NCI-H1105 (cell line): ENCODE measurements at regions not wholly inside any gene's neighbourhood (a gene's known extent, or its start where the extent isn't known, plus 50 kb on each side); places are given as distances from the start of the nearest gene placed in this dataset.
"Not testable (repeated sequence)": the region's sequence is repeated elsewhere in the genome, so short reads cannot be mapped to it uniquely, and the experiment has no call there.

Experiments used
- DNase-seq: peaks from one replicate; lab custom pipeline; 2025; lab: John Stamatoyannopoulos, UW

DNA sequence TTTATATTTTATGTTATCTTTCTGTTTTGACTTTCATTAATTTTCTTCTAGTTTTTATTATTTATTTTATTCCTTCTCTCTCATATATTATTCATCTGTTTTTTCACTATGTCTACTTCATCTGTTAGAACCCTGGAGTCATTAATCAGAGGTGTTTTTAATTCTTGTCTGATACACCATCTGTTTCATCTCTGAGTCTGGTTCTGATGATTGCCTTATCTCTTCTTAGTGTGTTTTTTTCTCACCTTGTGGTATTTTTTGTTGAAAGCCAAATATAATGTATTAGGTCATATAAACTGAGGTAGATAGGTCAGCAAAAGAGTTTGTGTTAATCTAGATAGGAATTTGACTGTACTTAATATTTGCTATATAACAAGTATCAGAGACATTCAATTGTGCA, 1005.7 kb upstream of the NCAM2 start:
- no peak for DNase-seq

DNA sequence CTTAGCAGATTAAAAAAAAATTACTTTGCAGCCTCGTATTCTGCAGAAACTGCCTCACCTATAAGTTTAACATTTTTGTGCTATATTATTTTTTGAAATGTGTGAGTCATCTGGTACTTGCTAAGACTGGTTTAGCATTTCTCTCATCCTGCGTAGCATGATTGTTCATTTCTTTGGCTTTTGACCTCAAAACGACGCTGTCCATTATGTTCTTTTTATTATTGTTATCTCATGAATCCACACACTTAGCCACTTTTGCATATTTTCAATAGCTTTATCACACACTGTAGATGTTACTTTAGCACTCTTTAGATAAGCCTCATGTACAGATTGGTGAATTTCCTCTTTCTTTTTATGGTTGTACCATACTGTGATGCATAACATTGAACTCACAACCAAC, 1004.9 kb upstream of the NCAM2 start:
- no peak for DNase-seq

DNA sequence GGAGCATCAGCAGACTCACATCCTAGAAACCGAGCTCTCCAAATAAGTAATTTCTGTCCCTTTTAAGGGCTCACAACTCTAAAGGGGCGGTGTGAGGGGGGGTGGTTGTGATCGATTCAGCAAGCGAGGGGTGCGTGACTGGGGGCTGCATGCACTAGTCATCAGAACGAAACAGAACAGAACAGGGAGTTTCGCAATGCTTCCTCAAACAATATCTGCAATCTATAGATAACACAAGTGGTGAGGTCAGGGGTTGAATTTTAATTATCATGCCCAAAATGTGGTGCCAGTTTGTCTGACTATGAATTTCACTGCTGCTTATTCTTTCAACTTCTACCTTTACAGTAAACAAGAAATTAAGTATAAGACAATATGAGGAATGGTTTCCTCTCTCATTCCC, 1003.0 kb upstream of the NCAM2 start:
- no peak for DNase-seq

DNA sequence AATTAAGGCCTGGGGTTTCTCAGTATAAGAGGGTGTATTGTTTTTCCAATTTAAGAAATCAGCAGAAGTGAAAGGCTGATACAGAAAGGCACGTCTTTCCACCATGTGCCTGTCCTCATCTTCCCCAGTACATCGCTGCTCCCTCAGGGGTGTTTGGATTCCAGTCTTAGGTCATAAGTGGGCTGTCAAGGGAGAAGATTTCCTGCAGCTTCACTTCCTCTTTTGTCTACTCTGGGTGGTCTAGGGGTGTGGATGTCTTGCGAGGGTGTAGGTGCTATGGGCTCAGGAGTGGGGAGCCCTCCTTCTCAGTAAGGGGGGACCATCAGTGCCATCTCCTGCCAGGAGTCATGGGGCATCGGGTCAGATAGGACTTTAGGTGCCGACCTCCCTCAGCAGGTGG, 999.8 kb upstream of the NCAM2 start:
- DNase-seq = no peak

DNA sequence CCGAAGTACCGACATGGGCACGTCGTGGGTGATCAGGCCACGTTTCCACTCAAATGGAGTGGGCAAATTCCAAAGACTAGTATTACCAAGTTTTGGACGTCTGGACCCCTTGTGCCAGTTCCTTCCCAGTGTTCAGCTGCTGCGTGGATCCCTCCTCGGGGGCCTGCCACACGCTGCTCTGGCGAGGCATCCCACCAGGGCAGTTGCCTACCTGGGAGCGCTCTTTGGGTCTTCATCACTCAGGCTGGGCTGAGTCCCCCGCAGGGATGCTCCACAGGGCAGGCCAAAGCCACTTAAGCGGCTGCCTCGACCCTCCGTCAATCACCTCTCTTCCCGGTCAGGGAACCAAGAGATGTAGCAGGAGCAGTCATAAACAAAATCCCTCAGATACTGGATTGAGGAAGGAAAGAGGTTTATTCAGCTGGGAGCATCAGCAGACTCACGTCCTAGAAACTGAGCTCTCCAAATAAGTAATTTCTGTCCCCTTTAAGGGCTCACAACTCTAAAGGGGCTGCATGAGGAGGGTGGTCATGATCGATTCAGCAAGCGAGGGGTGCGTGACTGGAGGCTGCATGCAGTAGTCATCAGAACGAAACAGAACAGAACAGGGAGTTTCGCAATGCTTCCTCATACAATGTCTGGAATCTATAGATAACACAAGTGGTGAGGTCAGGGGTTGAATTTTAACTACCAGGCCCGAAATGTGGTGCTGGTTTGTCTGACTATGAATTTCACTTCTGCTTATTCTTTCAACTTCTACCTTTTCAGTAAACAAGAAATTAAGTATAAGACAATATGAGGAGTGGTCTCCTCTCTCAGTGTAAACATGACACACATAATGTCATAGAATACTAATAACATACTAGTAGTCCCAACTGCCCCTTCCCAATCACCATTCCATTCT, 998.6 kb upstream of the NCAM2 start:
- no peak for DNase-seq

DNA sequence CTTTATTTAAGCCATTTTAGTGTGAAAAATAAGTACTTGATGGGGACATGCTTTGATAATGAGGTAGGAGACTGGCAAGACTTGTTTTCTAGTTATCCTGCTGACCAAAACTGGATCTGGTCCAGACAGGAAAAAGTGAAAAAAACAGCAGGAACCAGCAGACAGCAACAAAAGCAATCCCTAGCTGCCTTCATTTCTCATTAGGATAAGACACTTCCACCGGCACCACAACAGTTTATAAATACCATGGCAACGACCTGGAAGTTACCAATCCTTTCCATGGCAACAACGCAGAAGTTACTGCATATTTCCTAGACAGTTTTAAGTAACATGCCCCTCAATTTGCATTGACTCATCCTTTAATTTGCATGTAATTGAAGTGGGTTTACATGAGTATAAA, 993.8 kb upstream of the NCAM2 start:
- no peak for DNase-seq

DNA sequence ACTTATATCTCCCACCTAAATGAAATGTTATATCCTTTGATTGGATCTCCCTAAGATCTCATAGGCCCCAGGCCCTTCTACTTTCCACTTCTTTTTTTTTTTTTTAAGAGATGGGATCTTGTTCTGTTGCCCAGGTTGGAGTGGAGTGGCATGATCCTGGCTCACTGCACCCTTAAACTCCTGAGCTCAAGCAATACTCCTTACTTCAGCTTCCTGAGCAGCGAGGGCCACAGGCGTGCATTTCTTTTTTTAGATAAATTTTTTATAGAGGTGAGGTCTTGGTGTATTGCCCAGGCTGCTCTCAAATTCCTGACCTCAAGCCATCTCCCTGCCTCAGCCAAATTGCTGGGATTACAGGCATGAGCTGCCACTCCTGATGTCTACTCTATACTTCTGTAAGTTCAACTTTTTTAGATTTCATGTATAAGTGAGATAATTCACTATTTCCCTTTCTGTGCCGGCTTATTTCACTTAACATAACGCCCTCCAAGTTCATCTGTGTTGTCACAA, 987.5 kb upstream of the NCAM2 start:
- DNase-seq = no peak

DNA sequence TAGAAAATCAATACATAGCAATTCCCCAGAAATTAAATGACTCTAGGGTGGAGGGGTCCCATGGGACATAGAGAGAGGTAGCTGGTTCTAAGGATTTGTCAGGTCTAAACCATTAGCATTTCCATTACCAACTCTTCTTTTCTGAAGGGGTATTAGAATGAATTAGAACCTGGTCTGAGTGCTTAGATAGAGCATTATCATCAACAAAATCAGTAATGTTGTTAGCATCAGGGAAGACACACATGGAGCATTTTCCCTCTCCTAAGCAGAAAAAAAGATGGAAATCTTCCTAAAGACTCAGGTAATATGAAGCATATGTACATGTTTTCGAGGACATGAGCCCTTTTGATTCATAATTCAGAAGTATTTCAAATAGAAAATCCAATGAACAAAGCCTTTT, 984.4 kb upstream of the NCAM2 start:
- no peak for DNase-seq

DNA sequence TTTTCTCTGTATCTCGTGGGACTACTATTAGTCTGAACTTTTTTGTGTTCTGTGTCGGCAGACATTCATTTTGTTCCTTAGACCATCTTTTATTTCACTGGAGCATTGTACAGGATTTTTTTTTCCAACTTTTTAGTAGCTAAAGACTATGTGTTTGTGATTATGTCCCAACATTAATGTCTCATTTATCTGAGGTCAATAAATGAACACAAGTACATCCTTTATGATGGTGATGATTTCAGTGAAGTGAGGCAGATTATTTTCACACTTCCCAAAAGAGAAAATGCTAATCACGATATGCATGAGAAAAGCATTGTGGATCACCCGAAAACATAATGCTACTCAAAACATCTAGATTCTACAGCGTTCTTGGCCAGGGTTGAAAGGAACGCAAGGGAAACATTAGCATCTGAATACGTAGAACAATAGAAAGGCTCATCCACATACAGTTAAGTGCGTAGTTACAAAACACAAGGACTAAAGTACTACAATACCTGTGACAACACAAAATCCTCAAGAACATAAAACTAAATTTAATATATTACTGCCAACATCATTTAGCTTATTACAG, 981.7 kb upstream of the NCAM2 start:
- DNase-seq = no peak

DNA sequence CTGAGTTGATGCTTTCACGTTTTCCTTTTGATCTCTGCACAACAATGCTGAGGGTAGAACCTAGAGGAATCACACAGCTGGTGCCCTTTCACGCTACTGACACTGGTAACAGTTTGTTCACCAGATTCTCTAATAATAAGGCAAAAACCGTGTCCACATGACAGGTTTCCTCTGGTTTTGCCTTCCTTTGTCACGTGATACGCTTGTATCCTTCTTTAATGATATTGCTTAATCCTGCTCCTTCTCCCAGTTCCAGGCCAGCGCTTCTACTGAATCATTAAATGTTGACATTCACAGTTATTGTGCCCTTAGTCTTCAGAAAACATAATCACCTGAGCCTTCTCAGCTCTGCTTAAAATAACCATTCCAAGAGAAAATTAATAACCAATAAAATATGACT, 978.2 kb upstream of the NCAM2 start:
- no peak for DNase-seq

DNA sequence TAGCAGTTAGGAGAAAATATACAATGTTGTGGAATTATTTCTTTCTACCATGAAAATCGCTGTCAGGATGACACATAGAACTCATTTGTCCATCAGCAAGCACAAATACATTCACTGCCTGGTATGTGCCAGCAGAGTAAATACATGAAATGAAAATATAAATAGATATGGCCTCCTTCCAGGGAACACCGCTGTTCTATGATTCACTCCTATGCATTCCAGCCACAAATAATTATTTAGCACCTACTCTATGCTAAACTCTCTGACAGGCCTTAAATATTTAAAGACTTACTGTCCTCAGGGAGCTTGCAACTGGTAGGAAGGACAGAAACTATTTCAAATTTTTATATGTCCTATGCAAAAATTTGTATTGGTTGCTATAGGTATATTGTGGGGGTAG, 975.0 kb upstream of the NCAM2 start:
- DNase-seq = no peak

DNA sequence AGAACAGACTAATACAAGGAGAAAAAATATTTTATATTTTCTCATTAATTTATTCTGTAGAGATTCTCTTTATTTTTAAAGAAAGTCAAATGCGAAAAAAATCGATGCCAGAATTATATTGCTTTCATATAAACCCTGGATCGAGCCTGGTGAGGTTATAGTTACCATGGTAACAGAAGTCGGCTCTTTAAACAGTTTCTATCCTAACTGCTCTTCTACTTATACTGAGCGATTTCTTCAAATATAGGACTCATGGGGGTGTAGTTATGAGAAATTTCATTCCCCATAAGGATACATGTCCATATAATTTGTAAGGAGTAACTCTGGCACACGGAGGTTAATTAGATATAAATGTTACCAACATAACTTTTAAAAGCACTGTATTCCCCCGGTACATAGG, 973.5 kb upstream of the NCAM2 start:
- no peak for DNase-seq

DNA sequence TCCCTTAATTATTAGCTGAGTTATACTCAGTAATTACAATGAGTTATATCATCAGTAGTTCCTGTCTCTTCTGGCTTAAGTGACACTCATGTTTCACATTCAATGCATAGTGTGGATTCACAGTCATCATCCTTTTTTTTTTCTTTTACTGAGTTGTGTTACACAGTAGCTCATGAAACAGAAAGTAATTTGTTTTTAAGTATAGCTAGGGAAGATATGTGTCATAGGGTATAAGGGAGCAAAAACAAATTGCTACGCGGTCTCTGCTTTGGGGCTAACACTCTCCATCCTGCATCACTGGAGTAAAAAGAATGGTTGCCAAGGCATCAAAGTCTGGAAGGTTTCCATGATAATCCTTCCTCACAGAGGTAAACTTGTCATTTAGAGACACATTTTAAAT, 971.7 kb upstream of the NCAM2 start:
- DNase-seq = no peak

DNA sequence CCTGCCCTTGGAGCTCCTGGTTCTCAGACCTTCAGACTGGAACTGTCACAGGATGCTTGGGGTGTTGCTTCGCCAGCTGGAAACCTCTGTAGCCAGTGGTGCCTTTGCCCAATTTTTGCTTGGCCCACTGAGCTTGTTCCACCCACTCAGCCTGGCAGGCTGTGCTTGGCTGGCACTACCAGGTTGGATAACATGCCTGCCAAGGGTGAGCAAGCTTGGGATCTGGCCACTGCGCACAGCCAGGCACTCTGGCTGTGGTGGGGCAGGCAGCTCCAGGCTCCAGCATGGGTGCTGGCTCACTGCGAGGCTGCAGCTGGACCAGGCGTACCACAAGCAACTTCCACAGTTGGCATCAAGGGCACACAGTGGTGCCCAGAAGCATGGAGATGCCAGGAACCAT, 967.8 kb upstream of the NCAM2 start:
- DNase-seq = no peak

DNA sequence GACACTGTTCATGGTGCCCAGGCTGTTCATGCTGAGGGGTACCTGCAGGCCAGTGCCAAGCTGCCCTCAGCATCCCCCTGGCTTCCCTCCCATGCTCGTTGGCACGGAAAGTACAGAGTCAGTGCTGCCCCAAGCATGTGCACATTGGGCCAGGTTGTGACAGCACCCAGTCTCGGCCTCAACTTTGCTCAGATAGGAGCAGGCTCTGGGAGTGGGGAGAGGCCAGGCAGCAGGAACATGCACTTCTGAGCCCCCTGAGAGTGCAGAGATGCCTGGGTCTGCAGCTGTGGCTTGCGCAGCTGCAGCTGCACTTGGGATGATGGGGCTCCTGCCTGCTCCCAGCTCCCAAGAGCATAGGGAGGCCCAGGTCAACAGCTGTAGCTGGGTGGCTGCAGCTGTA, 966.4 kb upstream of the NCAM2 start:
- no peak for DNase-seq

DNA sequence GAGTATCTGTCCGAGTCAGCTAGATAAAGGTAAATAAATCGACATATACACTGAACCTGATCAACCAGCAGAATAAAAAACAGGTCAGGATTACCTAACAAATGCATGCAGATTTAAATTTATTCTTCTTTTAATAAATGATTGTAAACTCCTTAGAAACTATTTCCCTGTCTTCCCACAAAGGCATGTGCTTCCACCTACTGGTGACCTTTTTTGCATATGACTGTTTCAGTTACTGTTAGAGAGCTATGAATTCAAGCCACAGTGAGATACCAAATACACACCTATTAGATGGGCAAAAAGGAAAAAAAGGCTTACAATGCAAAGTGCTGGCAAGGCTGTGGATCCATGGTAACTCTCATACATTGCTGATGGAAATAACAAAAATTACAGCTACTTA, 957.4 kb upstream of the NCAM2 start:
- no peak for DNase-seq

DNA sequence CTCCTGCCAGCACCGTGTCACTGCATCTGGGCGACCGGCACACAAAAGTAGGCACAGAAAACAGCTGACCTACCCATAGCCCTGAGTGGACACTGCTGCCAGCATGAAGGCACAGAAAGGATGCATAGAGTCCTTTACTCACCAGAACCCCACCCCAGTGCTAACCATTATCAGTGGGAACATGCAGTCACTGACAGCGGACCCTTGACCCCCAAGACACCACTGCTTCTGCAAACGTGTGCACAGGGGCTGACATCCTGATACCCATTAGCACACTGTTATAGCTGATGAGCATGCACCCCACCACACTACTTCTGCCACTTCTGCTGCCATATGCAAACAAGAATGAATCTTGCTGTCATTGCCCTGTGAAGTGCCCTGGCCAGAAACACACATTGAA, 953.0 kb upstream of the NCAM2 start:
- DNase-seq = no peak

DNA sequence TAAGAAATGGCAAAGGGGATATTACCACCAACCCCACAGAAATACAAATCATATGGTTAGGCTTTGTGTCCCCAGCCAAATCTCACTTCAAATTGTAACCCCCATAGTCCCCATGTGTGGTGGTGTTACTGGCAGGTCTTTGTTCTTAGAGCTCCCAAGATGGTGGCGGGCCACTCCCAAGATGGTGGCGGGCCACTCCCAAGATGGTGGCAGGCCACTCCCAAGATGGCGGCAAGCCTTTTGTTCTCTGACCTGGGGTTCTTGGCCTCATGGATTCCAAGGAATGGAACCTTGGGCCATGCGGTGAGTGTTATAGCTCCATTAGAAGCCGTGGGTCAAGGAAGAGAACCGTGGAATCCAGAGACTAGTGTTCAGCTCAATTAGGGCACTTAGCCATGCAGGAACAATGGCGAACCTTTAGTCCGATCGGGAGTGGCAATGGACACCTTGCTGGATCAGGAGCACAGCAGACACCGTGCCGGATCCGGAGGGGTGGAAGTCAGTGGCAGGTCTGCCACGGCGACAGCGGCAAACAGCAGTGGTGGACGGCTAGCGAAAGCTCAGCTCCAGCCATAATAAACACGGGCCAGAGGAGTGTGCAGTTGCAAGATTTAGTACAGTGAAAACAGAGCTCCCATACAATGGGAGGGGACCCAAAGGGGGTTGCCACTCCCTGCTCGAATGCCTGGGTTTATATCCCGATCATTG, 949.9 kb upstream of the NCAM2 start:
- DNase-seq = not testable (repeated sequence)

DNA sequence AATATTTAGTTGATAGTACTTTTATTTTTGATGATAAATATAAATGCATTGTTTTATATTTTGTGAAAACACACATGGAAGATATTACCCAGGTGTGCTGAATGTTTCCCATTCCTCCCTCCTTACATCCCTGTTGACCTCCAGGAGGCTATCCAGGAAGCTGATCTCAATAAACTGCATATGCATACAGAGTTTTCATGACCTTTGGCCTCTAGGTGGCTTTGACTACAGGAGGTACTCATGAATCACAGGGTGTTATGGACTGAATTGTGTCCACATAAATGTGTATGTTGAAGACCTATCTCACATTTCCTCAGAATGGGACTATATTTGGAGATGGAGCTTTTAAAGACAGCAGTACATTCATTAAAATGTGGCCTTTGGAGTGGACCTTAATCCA, 914.9 kb upstream of the NCAM2 start:
- DNase-seq = no peak

DNA sequence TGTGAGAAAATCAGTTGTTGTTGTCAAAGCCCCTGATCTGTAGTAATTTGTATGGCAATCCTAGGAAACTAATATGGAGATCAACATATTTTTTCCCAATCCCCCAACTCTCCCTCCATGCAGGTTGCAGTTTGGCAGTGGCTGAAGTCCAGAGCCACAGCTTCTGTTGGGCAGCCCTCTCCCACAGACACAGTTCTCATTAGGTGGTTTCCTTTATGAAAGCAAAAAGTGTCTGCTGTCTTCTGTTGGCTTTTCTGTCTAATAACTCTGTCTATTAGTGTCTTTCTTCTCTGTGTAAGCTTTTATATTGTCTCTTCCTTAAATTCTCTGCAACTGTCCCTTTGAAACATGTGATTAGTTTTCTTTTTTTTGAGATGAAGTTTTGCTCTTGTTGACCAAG, 914.3 kb upstream of the NCAM2 start:
- no peak for DNase-seq

DNA sequence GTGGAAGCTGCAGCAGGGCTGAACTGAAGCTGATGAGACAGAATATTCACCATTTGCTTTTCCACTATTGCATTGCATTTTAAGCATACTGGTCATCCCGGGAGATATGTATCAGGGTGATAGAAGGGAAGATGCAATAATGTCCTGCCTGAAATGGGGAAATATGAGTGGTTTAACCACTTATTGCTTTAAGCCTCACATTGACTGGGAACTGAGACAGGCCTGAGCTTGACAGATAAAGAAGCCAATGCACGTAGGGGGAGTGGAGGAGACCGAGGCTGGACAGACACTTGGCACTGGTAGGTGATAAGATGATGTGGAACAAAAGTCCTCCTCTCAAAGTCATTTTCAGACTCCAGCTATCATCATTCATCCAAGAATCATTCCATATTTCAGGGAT, 911.7 kb upstream of the NCAM2 start:
- DNase-seq = no peak

DNA sequence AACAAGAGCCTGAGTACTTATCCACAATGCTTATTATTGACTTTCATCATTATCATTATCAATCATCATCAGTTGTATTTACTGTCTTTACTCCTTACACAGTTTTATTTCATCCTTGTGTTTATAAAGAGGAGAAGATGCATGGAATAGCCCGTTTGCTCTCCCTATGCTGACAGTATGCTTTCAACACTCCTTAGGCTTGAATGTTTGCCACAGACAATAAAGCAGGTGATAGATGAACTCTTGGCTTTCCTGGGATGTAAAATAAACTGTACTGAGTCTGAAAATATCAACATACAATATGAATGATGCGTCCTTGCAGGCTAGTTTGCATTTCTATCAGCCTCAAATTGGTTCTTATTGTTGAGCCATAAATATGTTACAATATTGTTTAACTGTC, 891.8 kb upstream of the NCAM2 start:
- DNase-seq = no peak

DNA sequence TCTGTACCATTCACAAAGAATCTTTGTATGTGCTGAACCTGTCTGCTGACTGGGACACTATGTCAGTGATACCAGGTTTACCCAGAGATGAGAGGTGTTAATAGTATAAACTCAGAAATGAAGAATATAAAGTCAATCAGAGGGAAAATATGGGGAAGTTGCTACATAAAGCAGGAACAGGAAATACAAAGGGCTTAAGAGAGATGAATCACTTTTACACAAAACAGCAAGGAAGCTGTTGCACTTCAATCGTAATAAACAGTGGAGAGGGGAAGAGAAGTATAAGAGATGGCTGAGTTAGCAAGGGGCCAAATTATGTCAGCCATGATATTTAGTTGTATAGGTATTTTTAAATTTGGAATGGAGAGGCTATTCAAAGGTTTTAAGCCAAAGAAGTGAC, 890.2 kb upstream of the NCAM2 start:
- DNase-seq = no peak
